Astrocyte of the hippocampus (primary cell): ENCODE measurements at regions not wholly inside any gene's neighbourhood (a gene's known extent, or its start where the extent isn't known, plus 50 kb on each side); places are given as distances from the start of the nearest gene placed in this dataset.

Source experiments
- DNase-seq: peaks from one replicate; pipeline ENCODE4 v3.0.0; 2011; ENCODE audit warnings: low read depth, low spot score

- DNase-seq = no peak
Measured at GRCh38 chr1:4044967-4045366, 144.9 kb upstream of the C1orf174 start.

GRCh38 chr1:4045397-4046010, 145.4 kb upstream of the C1orf174 start:
- no peak for DNase-seq

- no peak for DNase-seq
Measured at GRCh38 chr1:4046836-4047461, 146.9 kb upstream of the C1orf174 start.

- no peak for DNase-seq
Measured at GRCh38 chr1:4047666-4048065, 147.6 kb upstream of the C1orf174 start.

GRCh38 chr1:4048076-4048475, 148.0 kb upstream of the C1orf174 start:
- DNase-seq = no peak

GRCh38 chr1:4048921-4049320, 148.8 kb upstream of the C1orf174 start:
- DNase-seq = no peak

- no peak for DNase-seq
Measured at GRCh38 chr1:4050998-4051397, 150.9 kb upstream of the C1orf174 start.

- no peak for DNase-seq
Measured at GRCh38 chr1:4052657-4053056, 152.6 kb upstream of the C1orf174 start.

- DNase-seq = no peak
Measured at GRCh38 chr1:4053160-4053748, 153.2 kb upstream of the C1orf174 start.

- no peak for DNase-seq
Measured at GRCh38 chr1:4053774-4054173, 153.7 kb upstream of the C1orf174 start.

- no peak for DNase-seq
Measured at GRCh38 chr1:4055294-4055967, 155.4 kb upstream of the C1orf174 start.

- no peak for DNase-seq
Measured at GRCh38 chr1:4056422-4056821, 156.3 kb upstream of the C1orf174 start.

GRCh38 chr1:4056989-4057388, 156.9 kb upstream of the C1orf174 start:
- no peak for DNase-seq

GRCh38 chr1:4057603-4058002, 157.5 kb upstream of the C1orf174 start:
- no peak for DNase-seq

- DNase-seq = no peak
Measured at GRCh38 chr1:4058122-4058521, 158.1 kb upstream of the C1orf174 start.

- DNase-seq = no peak
Measured at GRCh38 chr1:4058706-4059105, 158.6 kb upstream of the C1orf174 start.

GRCh38 chr1:4059270-4059669, 159.2 kb upstream of the C1orf174 start:
- DNase-seq = no peak

- DNase-seq = no peak
Measured at GRCh38 chr1:4060850-4061249, 160.8 kb upstream of the C1orf174 start.

GRCh38 chr1:4061521-4062031, 161.5 kb upstream of the C1orf174 start:
- no peak for DNase-seq

GRCh38 chr1:4062041-4062440, 162.0 kb upstream of the C1orf174 start:
- no peak for DNase-seq

- no peak for DNase-seq
Measured at GRCh38 chr1:4062560-4062959, 162.5 kb upstream of the C1orf174 start.

GRCh38 chr1:4062992-4063391, 162.9 kb upstream of the C1orf174 start:
- no peak for DNase-seq

GRCh38 chr1:4063516-4063915, 163.4 kb upstream of the C1orf174 start:
- no peak for DNase-seq
